GM12875 (cell line): ENCODE measurements at regions not wholly inside any gene's neighbourhood (a gene's known extent, or its start where the extent isn't known, plus 50 kb on each side); places are given as distances from the start of the nearest gene placed in this dataset.

Experiments used
- H3K4me3 ChIP-seq: one replicate; pipeline ENCODE4 v1.5.1; 2011; ENCODE audit warnings: low read depth, low read length, control low read depth
- TF ChIP-seq, protein P1 (sequence below): IDR thresholded peaks from 2 replicates; pipeline ENCODE4 v1.5.1; 2011; ENCODE audit warnings: low read depth, mild to moderate bottlenecking, control low read depth, inconsistent platforms, low read length, moderate library complexity, borderline replicate concordance; ENCODE audit not compliant: insufficient read depth

DNA sequence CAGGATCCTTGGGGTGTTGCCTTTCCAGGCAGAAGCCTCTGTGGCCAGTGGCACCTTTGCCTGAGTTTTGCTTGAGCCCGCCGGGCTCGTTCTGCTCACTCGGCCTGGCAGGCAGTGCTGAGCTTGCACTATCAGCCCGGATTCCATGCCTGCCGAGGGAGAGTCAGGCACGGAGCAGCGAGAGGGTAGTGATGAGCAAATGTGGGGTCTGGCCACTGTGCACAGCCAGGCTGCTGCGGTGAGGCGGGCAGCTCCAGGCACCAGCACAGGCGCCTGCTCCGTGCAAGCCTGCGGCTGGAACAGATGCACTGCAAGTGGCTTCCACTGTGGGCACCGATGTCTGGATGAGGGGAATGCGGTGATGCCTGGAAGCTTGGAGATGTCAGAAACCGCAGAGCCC, 619.2 kb downstream of the RAPGEF2 start:
- H3K4me3 ChIP-seq: no peak overlapping the region
- TF ChIP-seq, protein P1, sequence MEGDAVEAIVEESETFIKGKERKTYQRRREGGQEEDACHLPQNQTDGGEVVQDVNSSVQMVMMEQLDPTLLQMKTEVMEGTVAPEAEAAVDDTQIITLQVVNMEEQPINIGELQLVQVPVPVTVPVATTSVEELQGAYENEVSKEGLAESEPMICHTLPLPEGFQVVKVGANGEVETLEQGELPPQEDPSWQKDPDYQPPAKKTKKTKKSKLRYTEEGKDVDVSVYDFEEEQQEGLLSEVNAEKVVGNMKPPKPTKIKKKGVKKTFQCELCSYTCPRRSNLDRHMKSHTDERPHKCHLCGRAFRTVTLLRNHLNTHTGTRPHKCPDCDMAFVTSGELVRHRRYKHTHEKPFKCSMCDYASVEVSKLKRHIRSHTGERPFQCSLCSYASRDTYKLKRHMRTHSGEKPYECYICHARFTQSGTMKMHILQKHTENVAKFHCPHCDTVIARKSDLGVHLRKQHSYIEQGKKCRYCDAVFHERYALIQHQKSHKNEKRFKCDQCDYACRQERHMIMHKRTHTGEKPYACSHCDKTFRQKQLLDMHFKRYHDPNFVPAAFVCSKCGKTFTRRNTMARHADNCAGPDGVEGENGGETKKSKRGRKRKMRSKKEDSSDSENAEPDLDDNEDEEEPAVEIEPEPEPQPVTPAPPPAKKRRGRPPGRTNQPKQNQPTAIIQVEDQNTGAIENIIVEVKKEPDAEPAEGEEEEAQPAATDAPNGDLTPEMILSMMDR: no peak

DNA sequence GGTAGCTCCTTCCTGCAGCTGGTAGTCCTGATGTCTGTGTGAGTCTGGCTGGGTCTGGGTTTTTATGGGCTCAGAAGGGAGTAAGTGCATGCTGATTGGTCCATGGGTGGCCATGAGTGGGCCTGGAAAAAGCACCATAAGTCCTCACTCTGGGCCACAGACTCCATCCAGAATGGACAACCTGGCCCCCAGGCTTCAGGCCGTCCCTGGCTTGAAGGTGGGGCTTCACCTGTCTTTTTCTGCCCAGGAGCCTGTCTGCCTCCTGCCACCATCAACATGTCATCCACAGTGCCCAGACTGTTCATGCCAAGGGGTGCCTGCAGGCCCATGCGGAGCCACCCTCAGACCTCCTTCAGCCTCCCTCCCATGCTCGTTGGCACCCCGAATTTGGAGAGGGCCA, 620.0 kb downstream of the RAPGEF2 start:
- no peak overlapping the region for H3K4me3 ChIP-seq
- TF ChIP-seq, protein P1: no peak

DNA sequence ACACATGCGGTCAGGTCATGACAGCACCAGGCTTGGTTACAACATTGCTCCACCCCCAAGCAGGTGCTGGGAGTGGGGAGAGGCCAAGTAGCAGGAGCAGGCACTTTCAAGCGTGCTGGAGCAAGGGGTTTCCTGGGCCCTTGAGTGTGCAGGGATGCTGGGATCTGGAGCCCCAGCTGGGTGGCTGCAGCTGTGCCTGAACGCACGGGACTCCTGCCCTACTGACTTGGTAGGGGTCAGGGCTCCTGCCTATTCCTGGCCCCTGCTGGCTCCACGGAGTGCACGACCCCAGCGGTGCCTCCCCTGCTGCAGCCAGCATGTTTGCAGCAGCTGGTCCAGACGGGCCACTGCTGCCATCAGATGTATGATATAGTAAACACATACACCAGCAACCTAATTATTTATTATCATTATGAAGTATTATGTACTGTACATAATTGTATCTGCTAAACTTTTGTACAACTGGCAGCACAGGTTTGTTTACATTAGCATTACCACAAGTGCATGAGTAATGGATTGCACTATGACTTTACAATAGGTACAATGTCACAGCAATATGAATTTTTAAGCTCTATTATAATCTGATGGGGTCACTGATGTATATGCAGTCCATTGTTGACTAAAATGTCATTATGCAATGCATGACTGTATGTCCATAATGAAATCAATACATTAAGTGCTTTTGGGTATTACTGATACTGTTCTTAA, 620.6 kb downstream of the RAPGEF2 start:
- TF ChIP-seq, protein P1: no peak

DNA sequence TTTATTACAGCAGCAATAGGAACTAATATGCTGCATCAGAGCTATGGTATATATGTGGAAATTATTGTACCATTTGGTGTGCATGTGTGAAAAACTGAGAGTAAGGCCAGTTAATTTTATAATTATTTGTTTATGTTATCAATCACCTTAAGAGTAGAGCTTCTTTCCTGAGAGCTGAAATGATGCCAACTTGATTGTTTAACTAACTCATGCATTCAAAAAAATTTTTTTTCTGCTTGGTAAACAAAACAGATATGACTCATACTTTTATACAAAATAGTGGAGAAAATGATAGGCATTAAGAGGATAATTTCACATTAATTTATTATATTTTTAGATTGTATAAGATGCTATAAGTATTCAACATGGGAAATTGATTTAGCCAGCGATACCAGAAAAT, 622.7 kb downstream of the RAPGEF2 start:
- H3K4me3 ChIP-seq: no peak overlapping the region
- TF ChIP-seq, protein P1: no peak

More for the DNA sequence above, 620.6 kb downstream of the RAPGEF2 start:
- H3K4me3 ChIP-seq: no peak overlapping the region

DNA sequence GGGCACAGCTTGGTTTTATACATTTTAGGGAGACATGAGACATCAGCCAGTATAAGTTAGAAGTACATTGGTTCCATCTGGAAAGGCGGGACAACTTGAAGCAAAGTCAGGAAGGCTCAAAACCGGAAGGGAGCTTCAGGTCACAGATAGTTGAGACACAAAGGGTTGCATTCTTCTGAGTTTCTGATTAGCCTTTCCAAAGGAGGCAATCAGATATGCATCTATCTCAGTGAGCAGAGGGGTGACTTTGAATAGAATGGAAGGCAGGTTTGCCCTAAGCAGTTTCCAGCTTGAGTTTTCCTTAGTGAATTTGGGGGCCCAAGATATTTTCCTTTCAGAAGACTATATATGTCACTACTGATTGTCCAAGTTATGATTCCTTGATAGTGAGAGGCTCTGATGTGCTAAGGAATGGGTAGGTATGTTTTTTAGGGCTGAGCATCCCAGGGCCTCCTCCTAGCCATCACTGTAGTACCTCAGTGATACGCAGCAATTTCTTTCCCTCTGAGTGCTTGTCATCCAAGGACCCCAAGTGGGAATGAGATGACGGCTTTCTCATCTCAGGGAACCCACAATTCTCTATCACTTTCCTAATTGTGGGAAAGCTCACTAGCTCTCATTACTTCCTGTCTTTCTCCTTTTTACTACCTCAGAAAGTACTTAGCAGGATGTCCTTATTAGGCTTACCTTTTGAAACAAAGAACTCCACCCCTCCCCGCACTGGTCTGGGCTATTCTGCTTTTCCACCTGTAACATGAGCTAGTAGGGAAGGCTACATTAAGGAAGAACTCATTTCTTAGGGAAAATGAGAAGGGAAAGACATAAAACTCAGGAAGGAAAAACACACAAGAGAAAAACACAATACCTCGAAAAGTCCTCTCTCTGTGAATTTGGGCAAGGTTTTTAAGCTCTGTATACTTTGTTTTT, 632.7 kb downstream of the RAPGEF2 start:
- TF ChIP-seq, protein P1: no peak
- H3K4me3 ChIP-seq: no peak overlapping the region

DNA sequence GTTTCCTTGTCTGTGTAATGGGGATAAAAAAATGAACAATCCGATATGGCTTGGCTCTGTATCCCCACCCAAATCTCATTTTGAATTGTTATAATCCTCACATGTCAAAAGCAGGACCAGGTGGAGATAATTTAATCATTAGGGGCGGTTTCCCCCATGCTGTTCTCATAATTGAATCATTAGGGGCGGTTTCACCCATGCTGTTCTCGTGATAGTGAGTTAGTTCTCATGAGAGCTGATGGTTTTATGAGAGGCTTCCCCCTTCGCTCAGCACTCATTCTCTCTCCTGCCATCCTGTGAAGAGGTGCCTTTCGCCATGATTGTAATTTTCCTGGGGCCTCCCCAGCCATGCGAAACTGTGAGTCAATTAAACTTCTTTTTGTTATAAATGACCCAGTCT, 633.5 kb downstream of the RAPGEF2 start:
- TF ChIP-seq, protein P1: no peak
- no peak overlapping the region for H3K4me3 ChIP-seq

DNA sequence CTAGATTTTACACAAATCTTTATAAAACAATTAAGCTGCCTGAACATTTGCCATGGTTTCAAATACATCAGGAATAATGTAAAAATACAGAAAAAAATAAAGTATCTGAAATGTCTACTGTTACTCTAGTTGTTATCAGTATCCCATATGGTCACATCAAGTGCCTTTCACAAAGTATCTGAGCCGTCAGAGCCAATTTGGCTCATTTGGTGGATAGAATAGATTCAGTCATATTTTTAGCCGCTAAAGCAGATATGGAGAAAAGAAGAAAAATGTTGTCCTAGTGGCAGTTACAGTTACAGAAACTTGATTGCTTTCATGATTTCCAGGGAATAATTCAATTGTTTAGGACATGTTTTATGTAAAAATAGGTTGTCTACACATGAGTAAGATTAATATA, 641.1 kb downstream of the RAPGEF2 start:
- TF ChIP-seq, protein P1: no peak
- H3K4me3 ChIP-seq: no peak overlapping the region
